Gastroesophageal sphincter (tissue), 4 donors: ENCODE measurements at regions not wholly inside any gene's neighbourhood (a gene's known extent, or its start where the extent isn't known, plus 50 kb on each side); places are given as distances from the start of the nearest gene placed in this dataset.

ENCODE experiments used
- ATAC-seq: fragments of 150-250 bp; one replicate; pipeline ENCODE4 v1.9.1; 2016; ENCODE audit warnings: mild to moderate bottlenecking, moderate library complexity
- H3K27ac ChIP-seq, 4 donors: fragments of 200-600 bp; sonication (generic) in 3 of 4; 1 replicate in 3 of 4; 2 replicates in 1 of 4; pipeline ENCODE4 v1.5.1; 2016 to 2019
- H3K27me3 ChIP-seq: fragments of 200-600 bp; sonication (generic); one replicate; pipeline ENCODE4 v1.5.1; 2019
- H3K36me3 ChIP-seq, 2 donors: fragments of 200-600 bp; sonication (generic); one replicate each; pipeline ENCODE4 v1.5.1; 2019; ENCODE audit warnings: control low read depth in 1 of 2
- H3K4me1 ChIP-seq, 3 donors: fragments of 200-600 bp; sonication (generic); 1 replicate in 2 of 3; 2 replicates in 1 of 3; pipeline ENCODE4 v1.5.1; 2016 to 2019; ENCODE audit warnings: control low read depth in 2 of 3
- H3K4me3 ChIP-seq, 2 donors: fragments of 200-600 bp; sonication (generic); one replicate each; pipeline ENCODE4 v1.5.1; 2019; ENCODE audit warnings: mild to moderate bottlenecking in 1 of 2, moderate library complexity in 1 of 2
- H3K9me3 ChIP-seq, 3 donors: fragments of 200-600 bp; sonication (generic); one replicate each; pipeline ENCODE4 v1.5.1; 2017 to 2019; ENCODE audit warnings: control low read depth in 2 of 3
- EP300 ChIP-seq: sonication (generic); formaldehyde crosslinking; IDR thresholded peaks from one replicate; pipeline ENCODE4 v1.6.1; 2017; ENCODE audit warnings: antibody characterized with exemption, mild to moderate bottlenecking
- POLR2A ChIP-seq, 2 donors: fragments of 450-650 bp; IDR thresholded peaks; one replicate each; pipeline ENCODE4 v1.6.1; 2017; ENCODE audit warnings: antibody characterized with exemption in 2 of 2, mild to moderate bottlenecking in 2 of 2, moderate library complexity in 1 of 2
- POLR2AphosphoS5 ChIP-seq: sonication (generic); formaldehyde crosslinking; IDR thresholded peaks from one replicate; pipeline ENCODE4 v1.6.1; 2017; ENCODE audit warnings: antibody characterized with exemption
- WGBS, 2 donors: methylation state at CpG; one replicate each; pipeline ENCODE4 v1.1.5; 2018; ENCODE audit warnings: low coverage in 1 of 2; 5-methylcytosine and 5-hydroxymethylcytosine counted together
- TF ChIP-seq, protein P1 (sequence below), 4 experiments: fragments of 200-600 bp in 2 of 4; fragments of 450-650 bp in 2 of 4; sonication (generic) in 1 of 4; IDR thresholded peaks; one replicate each; pipeline ENCODE4 v1.5.1; 2017 to 2019; ENCODE audit warnings: antibody characterized with exemption in 4 of 4, mild to moderate bottlenecking in 2 of 4, moderate library complexity in 2 of 4

DNA sequence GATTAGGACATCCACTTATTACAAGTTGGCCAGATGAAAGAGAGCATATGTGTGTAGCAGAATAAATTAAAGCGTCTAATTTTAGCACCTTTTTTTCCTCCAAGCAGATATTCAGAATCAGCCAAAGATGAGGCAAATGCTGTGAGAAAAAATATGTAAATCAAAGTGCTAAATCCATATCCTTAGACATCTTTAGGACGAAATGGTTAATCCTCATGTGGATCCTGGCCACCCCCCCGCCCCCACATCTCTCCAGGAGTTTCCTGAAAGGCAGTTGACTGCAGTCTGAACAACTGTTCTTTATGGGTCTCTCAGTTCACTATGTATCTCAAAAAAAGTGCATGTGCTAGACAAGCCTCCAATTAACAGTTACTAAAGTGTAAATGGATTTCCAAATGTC, 1768.1 kb upstream of the SEL1L start:
- 40 to 47% methylated on average over 3 of the region's 3 CpGs for WGBS, 2 donors
- ATAC-seq: no peak
- no peak overlapping the region for H3K4me3 ChIP-seq
- H3K9me3 ChIP-seq: no peaks in the 10 kb centered on the region
- H3K4me1 ChIP-seq: no peaks in the 10 kb centered on the region
- no peak overlapping the region for H3K27ac ChIP-seq
- no peaks in the 10 kb centered on the region for H3K36me3 ChIP-seq
- peaks cover 3% of the 10 kb centered on the region for H3K27me3 ChIP-seq
- TF ChIP-seq, protein P1, sequence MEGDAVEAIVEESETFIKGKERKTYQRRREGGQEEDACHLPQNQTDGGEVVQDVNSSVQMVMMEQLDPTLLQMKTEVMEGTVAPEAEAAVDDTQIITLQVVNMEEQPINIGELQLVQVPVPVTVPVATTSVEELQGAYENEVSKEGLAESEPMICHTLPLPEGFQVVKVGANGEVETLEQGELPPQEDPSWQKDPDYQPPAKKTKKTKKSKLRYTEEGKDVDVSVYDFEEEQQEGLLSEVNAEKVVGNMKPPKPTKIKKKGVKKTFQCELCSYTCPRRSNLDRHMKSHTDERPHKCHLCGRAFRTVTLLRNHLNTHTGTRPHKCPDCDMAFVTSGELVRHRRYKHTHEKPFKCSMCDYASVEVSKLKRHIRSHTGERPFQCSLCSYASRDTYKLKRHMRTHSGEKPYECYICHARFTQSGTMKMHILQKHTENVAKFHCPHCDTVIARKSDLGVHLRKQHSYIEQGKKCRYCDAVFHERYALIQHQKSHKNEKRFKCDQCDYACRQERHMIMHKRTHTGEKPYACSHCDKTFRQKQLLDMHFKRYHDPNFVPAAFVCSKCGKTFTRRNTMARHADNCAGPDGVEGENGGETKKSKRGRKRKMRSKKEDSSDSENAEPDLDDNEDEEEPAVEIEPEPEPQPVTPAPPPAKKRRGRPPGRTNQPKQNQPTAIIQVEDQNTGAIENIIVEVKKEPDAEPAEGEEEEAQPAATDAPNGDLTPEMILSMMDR (IDR thresholded peaks at IDR 0.05): no peak
- TF ChIP-seq POLR2A (IDR thresholded peaks at IDR 0.05) (no peak), POLR2AphosphoS5 (no peak), EP300 (no peak)

DNA sequence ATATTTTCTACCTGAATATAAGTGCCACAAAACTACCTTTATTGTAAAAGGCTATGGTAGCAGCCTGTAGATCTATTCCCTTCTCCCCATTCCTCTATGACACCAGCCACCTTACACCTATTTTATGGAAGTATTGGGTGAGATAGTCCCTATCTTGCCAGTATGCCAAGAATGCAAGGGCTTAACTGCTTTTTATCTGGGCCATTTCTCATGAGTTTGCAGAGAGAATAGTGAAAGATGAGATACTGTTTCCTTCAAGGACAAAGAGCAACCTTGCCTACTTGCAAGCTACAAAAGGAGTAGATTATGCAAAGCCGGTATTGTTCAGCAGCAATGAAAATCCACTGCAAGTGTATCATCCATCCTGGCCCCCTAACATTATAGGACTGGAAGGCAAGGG, 1775.6 kb upstream of the SEL1L start:
- WGBS, 2 donors: 100% methylated on average over 1 of the region's 1 CpG
- no peak for ATAC-seq
- Histone ChIP-seq H3K36me3 (no peaks in the 10 kb centered on the region), H3K4me1 (no peaks in the 10 kb centered on the region), H3K4me3 (no peak overlapping the region), H3K27ac (no peak overlapping the region), H3K9me3 (no peaks in the 10 kb centered on the region), H3K27me3 (no peaks in the 10 kb centered on the region)
- TF ChIP-seq, protein P1 (IDR thresholded peaks at IDR 0.05): no peak

DNA sequence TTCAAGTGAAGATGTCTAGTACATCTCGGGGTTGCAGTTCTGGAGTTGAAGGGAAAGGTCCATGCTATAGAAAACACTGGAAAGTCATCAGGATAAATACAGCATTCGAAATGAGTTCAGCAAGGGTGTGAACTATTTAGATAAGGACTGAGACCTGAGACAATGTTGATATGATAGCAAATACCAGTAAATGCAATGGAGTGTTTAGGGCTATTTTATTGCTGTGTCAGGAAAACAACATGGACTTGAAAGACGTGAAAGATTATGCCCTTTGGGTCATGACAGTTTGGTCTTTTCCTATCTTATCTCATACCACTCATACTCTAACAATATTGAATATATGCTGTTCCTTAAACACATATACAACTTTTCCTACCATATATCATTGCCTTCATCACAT, 1776.2 kb upstream of the SEL1L start:
- Histone ChIP-seq H3K27me3 (no peaks in the 10 kb centered on the region), H3K36me3 (no peaks in the 10 kb centered on the region), H3K4me3 (no peak overlapping the region), H3K4me1 (no peaks in the 10 kb centered on the region), H3K9me3 (no peaks in the 10 kb centered on the region), H3K27ac (no peak overlapping the region)
- no peak for ATAC-seq
- no peak for TF ChIP-seq POLR2AphosphoS5
- 81 to 92% methylated on average over 2 to 3 of the region's 3 CpGs for WGBS, 2 donors

DNA sequence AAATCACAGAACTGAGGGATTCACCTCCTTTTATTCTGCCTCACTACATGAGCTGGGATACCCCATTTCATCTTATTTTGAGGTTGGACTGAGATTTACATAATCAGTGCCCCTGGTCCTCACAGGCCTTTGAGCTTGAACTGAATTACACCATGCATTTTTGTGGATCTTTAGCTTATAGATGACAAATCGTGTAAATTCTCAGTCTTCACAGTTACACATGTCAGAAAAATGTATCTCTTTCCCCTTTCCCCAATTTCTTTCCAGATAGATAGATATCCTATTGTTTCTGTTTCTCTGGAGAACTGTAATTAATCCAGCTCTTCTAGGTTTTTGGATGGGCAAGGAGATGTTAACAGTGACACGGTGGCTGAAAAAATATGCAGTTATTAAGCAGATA, 1778.9 kb upstream of the SEL1L start:
- no peak for ATAC-seq

DNA sequence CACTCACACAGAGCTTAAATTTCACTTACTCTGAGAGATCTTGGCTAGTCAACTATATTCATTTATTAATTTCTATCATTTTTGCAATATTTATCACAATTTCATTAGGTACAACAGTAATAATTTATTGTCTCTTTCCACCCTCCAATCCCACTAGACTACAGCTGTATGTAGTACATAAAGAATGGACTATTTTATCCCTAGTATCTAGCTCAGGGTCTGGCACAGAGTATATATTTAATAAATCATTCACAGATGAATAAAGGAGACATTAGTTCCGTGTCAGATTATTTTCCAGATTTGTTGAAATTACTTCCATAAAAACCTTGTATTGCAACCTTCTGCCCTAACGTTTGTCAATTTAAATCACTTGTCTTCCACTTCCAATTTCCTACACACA, 1781.1 kb upstream of the SEL1L start:
- 34 to 63% methylated on average over 2 of the region's 2 CpGs for WGBS, 2 donors
- Histone ChIP-seq H3K36me3 (no peaks in the 10 kb centered on the region), H3K4me1 (no peaks in the 10 kb centered on the region), H3K9me3 (no peaks in the 10 kb centered on the region), H3K4me3 (no peak overlapping the region), H3K27ac (no peak overlapping the region), H3K27me3 (no peaks in the 10 kb centered on the region)
- TF ChIP-seq POLR2A (IDR thresholded peaks at IDR 0.05) (no peak), POLR2AphosphoS5 (no peak), EP300 (no peak)
- TF ChIP-seq, protein P1 (IDR thresholded peaks at IDR 0.05): no peak
- ATAC-seq: no peak

More for the DNA sequence above, 1778.9 kb upstream of the SEL1L start:
- H3K4me1 ChIP-seq: no peaks in the 10 kb centered on the region
- no peak overlapping the region for H3K27ac ChIP-seq
- no peak overlapping the region for H3K4me3 ChIP-seq
- WGBS, 2 donors: 80 to 92% methylated on average over 2 of the region's 2 CpGs
- no peak for TF ChIP-seq POLR2A (IDR thresholded peaks at IDR 0.05)
- TF ChIP-seq POLR2AphosphoS5: no peak
- TF ChIP-seq EP300: no peak
- TF ChIP-seq, protein P1 (IDR thresholded peaks at IDR 0.05): no peak
- H3K9me3 ChIP-seq: no peaks in the 10 kb centered on the region
- H3K27me3 ChIP-seq: no peaks in the 10 kb centered on the region
- H3K36me3 ChIP-seq: no peaks in the 10 kb centered on the region

DNA sequence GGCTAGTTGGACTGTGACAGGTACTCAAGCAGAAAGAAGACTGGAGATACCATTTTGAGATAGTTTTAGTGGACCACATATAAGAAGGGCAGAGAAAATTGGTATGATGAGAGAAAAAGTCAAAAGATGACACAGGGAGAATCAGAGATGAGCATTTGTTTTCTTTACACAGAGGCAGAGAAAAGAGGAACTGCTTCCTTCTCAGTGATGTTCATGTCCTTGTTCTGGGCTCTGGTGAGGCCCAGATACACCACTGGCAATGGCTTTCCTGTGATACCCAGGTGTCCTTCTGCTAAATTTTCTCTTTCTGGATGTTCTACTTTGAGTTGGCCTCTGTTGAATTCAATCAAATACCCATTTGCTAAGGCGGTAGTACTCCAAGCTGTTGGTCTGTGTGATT, 1782.7 kb upstream of the SEL1L start:
- Histone ChIP-seq H3K4me3 (no peak overlapping the region), H3K36me3 (no peaks in the 10 kb centered on the region), H3K27me3 (no peaks in the 10 kb centered on the region), H3K27ac (no peak overlapping the region), H3K4me1 (no peaks in the 10 kb centered on the region), H3K9me3 (no peaks in the 10 kb centered on the region)
- no peak for ATAC-seq
- no peak for TF ChIP-seq POLR2AphosphoS5
- TF ChIP-seq POLR2A (IDR thresholded peaks at IDR 0.05): no peak
- no peak for TF ChIP-seq EP300
- TF ChIP-seq, protein P1 (IDR thresholded peaks at IDR 0.05): no peak
- whole genome bisulfite sequencing, 2 donors: 50 to 100% methylated on average over 1 of the region's 1 CpG
